Spleen (tissue), 11 donors: ENCODE measurements at regions not wholly inside any gene's neighbourhood (a gene's known extent, or its start where the extent isn't known, plus 50 kb on each side); places are given as distances from the start of the nearest gene placed in this dataset.

Source experiments
- DNase-seq: peaks from one replicate; pipeline ENCODE4 v3.0.0-alpha.2; 2020
- H3K27ac ChIP-seq, 8 donors: fragments of 200-600 bp; sonication (generic) in 7 of 8; 1 replicate in 4 of 8; 2 replicates in 4 of 8; pipeline versions ENCODE4 v1.5.0 to v1.8.0; 2016 to 2021; ENCODE audit warnings: inconsistent platforms in 4 of 8, mild to moderate bottlenecking in 4 of 8, moderate library complexity in 1 of 8
- H3K27me3 ChIP-seq, 7 donors: fragments of 200-600 bp; sonication (generic) in 6 of 7; replicated peaks in 1 of 7; 1 replicate in 4 of 7; 2 replicates in 3 of 7; pipeline versions ENCODE4 v1.5.0 to v1.8.0; 2016 to 2021; ENCODE audit warnings: inconsistent platforms in 3 of 7, mild to moderate bottlenecking in 1 of 7
- H3K36me3 ChIP-seq, 6 donors: fragments of 200-600 bp; sonication (generic) in 5 of 6; 1 replicate in 4 of 6; 2 replicates in 2 of 6; pipeline versions ENCODE4 v1.5.0 to v1.8.0; 2016 to 2021; ENCODE audit warnings: inconsistent platforms in 2 of 6
- H3K4me1 ChIP-seq, 6 donors: fragments of 200-600 bp; sonication (generic) in 5 of 6; 1 replicate in 3 of 6; 2 replicates in 3 of 6; pipeline versions ENCODE4 v1.5.0 to v1.8.0; 2016 to 2021; ENCODE audit warnings: inconsistent platforms in 3 of 6
- H3K4me3 ChIP-seq, 8 donors: fragments of 200-600 bp; sonication (generic) in 7 of 8; 1 replicate in 4 of 8; 2 replicates in 4 of 8; pipeline versions ENCODE4 v1.5.0 to v1.8.0; 2016 to 2021; ENCODE audit warnings: inconsistent platforms in 4 of 8, mild to moderate bottlenecking in 4 of 8, moderate library complexity in 2 of 8
- H3K9me3 ChIP-seq, 8 donors: fragments of 200-600 bp; sonication (generic) in 7 of 8; 1 replicate in 4 of 8; 2 replicates in 4 of 8; pipeline versions ENCODE4 v1.5.0 to v1.8.0; 2016 to 2021; ENCODE audit warnings: inconsistent platforms in 4 of 8
- POLR2A ChIP-seq, 3 donors: fragments of 450-650 bp; IDR thresholded peaks; one replicate each; pipeline ENCODE4 v1.5.1; 2017; ENCODE audit warnings: antibody characterized with exemption in 3 of 3, mild to moderate bottlenecking in 1 of 3
- POLR2AphosphoS5 ChIP-seq, 3 donors: sonication (generic); formaldehyde crosslinking; IDR thresholded peaks; one replicate each; pipeline ENCODE4 v1.5.1; 2017; ENCODE audit warnings: antibody characterized with exemption in 3 of 3
- WGBS, 5 donors: extraction: QIAGEN DNeasy Blood & Tissue Kit in 3 of 5; methylation state at CpG; one replicate each; pipeline versions ENCODE4 v1.1.5 to v1.1.7; 2013 to 2018; 5-methylcytosine and 5-hydroxymethylcytosine counted together
- intact Hi-C: fragments of 100-400 bp; cut with DNase I; formaldehyde crosslinking; loops from one replicate; pipeline ENCODE4 v1.15.0; 2023; ENCODE audit warnings: low total_unique reads
- TF ChIP-seq, protein P1 (sequence below), 11 experiments: fragments of 200-600 bp in 7 of 11; fragments of 450-650 bp in 4 of 11; sonication (generic) in 4 of 11; IDR thresholded peaks in 8 of 11; conservative IDR thresholded peaks in 3 of 11; 1 replicate in 7 of 11; 2 replicates in 4 of 11; pipeline versions ENCODE4 v1.4.0 to v1.8.0; 2016 to 2021; ENCODE audit warnings: antibody characterized with exemption in 11 of 11, inconsistent platforms in 4 of 11, mild to moderate bottlenecking in 1 of 11
- donor health status: healthy with polysubstance abuse.
- donor health status: DM: no; HTN: no; CAD: no; lungs with moderate emphysema.
- donor health status: DM: no; HTN: no; CAD: no.
- donor health status: Bipolar disorder and iron deficiency.
- donor health status: healthy.
- donor health status: DM: no; HTN: no; CAD: no.
- donor health status: DM: yes; HTN: yes; CAD: no.

GRCh38 chr6:85110943-85111342, 338.9 kb upstream of the NT5E start:
- DNase-seq, result no peak
- intact Hi-C loops, result no loop called here
- no peak overlapping the region for H3K4me3 ChIP-seq
- H3K4me1 ChIP-seq, result no peaks in the 10 kb centered on the region
- TF ChIP-seq POLR2AphosphoS5 (IDR thresholded peaks at IDR 0.05), result no peak
- TF ChIP-seq POLR2A (IDR thresholded peaks at IDR 0.05), result no peak
- TF ChIP-seq, protein P1, sequence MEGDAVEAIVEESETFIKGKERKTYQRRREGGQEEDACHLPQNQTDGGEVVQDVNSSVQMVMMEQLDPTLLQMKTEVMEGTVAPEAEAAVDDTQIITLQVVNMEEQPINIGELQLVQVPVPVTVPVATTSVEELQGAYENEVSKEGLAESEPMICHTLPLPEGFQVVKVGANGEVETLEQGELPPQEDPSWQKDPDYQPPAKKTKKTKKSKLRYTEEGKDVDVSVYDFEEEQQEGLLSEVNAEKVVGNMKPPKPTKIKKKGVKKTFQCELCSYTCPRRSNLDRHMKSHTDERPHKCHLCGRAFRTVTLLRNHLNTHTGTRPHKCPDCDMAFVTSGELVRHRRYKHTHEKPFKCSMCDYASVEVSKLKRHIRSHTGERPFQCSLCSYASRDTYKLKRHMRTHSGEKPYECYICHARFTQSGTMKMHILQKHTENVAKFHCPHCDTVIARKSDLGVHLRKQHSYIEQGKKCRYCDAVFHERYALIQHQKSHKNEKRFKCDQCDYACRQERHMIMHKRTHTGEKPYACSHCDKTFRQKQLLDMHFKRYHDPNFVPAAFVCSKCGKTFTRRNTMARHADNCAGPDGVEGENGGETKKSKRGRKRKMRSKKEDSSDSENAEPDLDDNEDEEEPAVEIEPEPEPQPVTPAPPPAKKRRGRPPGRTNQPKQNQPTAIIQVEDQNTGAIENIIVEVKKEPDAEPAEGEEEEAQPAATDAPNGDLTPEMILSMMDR (IDR thresholded peaks at IDR 0.05 in 8 of 11, conservative IDR thresholded peaks at IDR 0.05 in 3 of 11), result no peak
- no peaks in the 10 kb centered on the region for H3K36me3 ChIP-seq
- H3K27ac ChIP-seq, result no peak overlapping the region
- WGBS, 5 donors, result 45 to 79% (median 62%) methylated on average over 2 of the region's 2 CpGs
- no peaks in the 10 kb centered on the region for H3K27me3 ChIP-seq
- no peaks in the 10 kb centered on the region for H3K9me3 ChIP-seq

- no peak for DNase-seq
- H3K9me3 ChIP-seq, result peaks cover 0 to 6% (median under 1%) of the 10 kb centered on the region in 8 donors
- H3K4me3 ChIP-seq, result no peak overlapping the region
- WGBS, 5 donors, result 50 to 72% (median 62%) methylated on average over 1 of the region's 1 CpG
- no peaks in the 10 kb centered on the region for H3K4me1 ChIP-seq
- no peaks in the 10 kb centered on the region for H3K27me3 ChIP-seq
- TF ChIP-seq, protein P1 (IDR thresholded peaks at IDR 0.05 in 8 of 11, conservative IDR thresholded peaks at IDR 0.05 in 3 of 11), result no peak
- TF ChIP-seq POLR2A (IDR thresholded peaks at IDR 0.05) (no peak), POLR2AphosphoS5 (IDR thresholded peaks at IDR 0.05) (no peak)
- H3K27ac ChIP-seq, result no peak overlapping the region
- H3K36me3 ChIP-seq, result no peaks in the 10 kb centered on the region
- intact Hi-C loops, result no loop called here
Observed at GRCh38 chr6:85107701-85108100, 342.2 kb upstream of the NT5E start.

DNA sequence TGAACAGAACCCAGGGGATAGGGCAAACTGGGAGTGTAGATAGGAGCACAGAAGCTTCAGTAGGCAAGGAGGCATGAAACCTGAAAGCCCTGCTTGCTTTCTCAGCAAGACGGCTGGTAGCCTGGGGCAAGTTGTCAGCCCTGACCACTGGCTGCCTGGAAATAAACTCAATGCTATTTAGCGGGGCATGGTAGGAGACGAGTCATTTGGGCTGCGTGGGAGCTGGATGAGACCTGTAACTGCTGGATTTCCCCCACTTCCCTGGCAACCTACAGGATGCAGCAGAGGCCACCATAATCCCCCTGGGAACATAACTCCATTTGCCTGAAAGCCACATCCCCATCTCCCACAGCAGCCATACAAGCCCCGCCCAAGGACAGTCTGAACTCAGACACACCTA, 332.6 kb upstream of the TBX18 start:
- H3K36me3 ChIP-seq, result no peaks in the 10 kb centered on the region
- intact Hi-C loops, result no loop called here
- no peak for DNase-seq
- no peak overlapping the region for H3K27ac ChIP-seq
- TF ChIP-seq POLR2AphosphoS5 (IDR thresholded peaks at IDR 0.05) (no peak), POLR2A (IDR thresholded peaks at IDR 0.05) (no peak)
- TF ChIP-seq, protein P1 (IDR thresholded peaks at IDR 0.05 in 8 of 11, conservative IDR thresholded peaks at IDR 0.05 in 3 of 11), result no peak
- no peak overlapping the region for H3K4me3 ChIP-seq
- 83 to 94% (median 88%) methylated on average over 5 of the region's 5 CpGs for WGBS, 5 donors
- no peaks in the 10 kb centered on the region for H3K4me1 ChIP-seq
- no peaks in the 10 kb centered on the region for H3K27me3 ChIP-seq
- H3K9me3 ChIP-seq, result peaks cover 0 to 49% (median 34%) of the 10 kb centered on the region in 8 donors

- no peak for DNase-seq
- H3K4me3 ChIP-seq, result no peak overlapping the region
- H3K27ac ChIP-seq, result no peak overlapping the region
- TF ChIP-seq, protein P1 (IDR thresholded peaks at IDR 0.05 in 8 of 11, conservative IDR thresholded peaks at IDR 0.05 in 3 of 11), result no peak
- TF ChIP-seq POLR2A (IDR thresholded peaks at IDR 0.05), result no peak
- no peak for TF ChIP-seq POLR2AphosphoS5 (IDR thresholded peaks at IDR 0.05)
- 36 to 73% (median 62%) methylated on average over 1 of the region's 1 CpG for WGBS, 5 donors
- H3K36me3 ChIP-seq, result no peaks in the 10 kb centered on the region
- intact Hi-C loops, result no loop called here
- H3K4me1 ChIP-seq, result no peaks in the 10 kb centered on the region
- no peaks in the 10 kb centered on the region for H3K27me3 ChIP-seq
- peaks cover 0 to 19% (median 6%) of the 10 kb centered on the region in 8 donors for H3K9me3 ChIP-seq
Observed at GRCh38 chr6:85092226-85092625, 327.8 kb upstream of the TBX18 start.
